ENCODE measurements at regions not wholly inside any gene's neighbourhood (a gene's known extent, or its start where the extent isn't known, plus 50 kb on each side); places are given as distances from the start of the nearest gene placed in this dataset.

GRCh38 chr1:66445492-66446181 is 88.3 kb upstream of the SGIP1 start:
- no peak for TF ChIP-seq POLR2A (IDR thresholded peaks at IDR 0.05)
- TF ChIP-seq CTCF (IDR thresholded peaks at IDR 0.05), result no peak
